AG04449 (cell line): ENCODE measurements at regions not wholly inside any gene's neighbourhood (a gene's known extent, or its start where the extent isn't known, plus 50 kb on each side); places are given as distances from the start of the nearest gene placed in this dataset.
"Not testable (repeated sequence)": the region's sequence is repeated elsewhere in the genome, so short reads cannot be mapped to it uniquely, and the experiment has no call there.

ENCODE experiments used
- CTCF ChIA-PET: fragments of 350-600 bp; formaldehyde crosslinking; extraction: SDS; loops from one replicate; lab custom pipeline; 2021; ENCODE audit warnings: antibody characterized with exemption; lab: Yijun Ruan, JAX
- POLR2A ChIA-PET: fragments of 400-600, 350-600 bp; formaldehyde crosslinking; extraction: SDS; loops from one replicate; lab custom pipeline; 2020; ENCODE audit warnings: antibody characterized with exemption, inconsistent platforms; lab: Yijun Ruan, JAX
- DNase-seq: peaks from one replicate; pipeline ENCODE4 v3.0.0-alpha.2; 2010; ENCODE audit warnings: low read depth, low spot score
- H3K4me3 ChIP-seq: 2 replicates; pipeline ENCODE4 v1.5.1; 2011; ENCODE audit warnings: low read depth, mild to moderate bottlenecking, control low read depth, low read length
- CTCF ChIP-seq: IDR thresholded peaks from one replicate; pipeline ENCODE4 v1.5.1; 2011; ENCODE audit warnings: mild to moderate bottlenecking, moderate library complexity, low read length, control low read depth, inconsistent platforms; ENCODE audit not compliant: insufficient read depth; ENCODE audit errors: missing control alignments

- no peak for DNase-seq
- no peak for TF ChIP-seq CTCF
- ChIA-PET POLR2A (interaction anchor here (0.7 kb wide), 1 partner anchor 21 kb away, joined by 3 read pairs; no protein-coding TSS in a partner anchor), CTCF (no interaction called here)
- H3K4me3 ChIP-seq: no peak overlapping the region
Measured at GRCh38 chr9:38331141-38331540, 61.4 kb upstream of the ALDH1B1 start.

DNA sequence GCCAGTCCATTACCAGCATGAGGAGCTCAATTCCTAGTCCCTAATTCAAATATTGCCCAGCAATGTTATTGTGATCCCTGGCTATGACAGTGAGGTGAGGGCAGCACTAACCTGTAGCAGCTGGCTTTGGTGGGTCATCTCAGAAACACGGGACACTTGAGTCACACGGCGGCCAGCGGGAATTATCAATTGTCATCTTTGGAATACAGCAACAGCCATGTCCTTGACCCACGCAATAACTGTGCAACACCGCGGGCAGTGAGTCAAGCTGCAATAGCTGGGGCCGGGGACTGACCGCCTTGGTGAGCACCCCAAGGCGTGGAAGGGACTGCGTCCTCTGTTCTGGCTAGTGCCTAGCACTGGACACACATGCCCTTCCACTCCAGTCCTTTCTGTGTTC, 62.5 kb upstream of the ALDH1B1 start:
- TF ChIP-seq CTCF: no peak
- ChIA-PET POLR2A (no interaction called here), CTCF (interaction anchor here (0.9 to 1.1 kb wide), 2 partner anchors 10 to 103 kb away, joined by 3 read pairs; no protein-coding TSS in a partner anchor)
- H3K4me3 ChIP-seq: no peak overlapping the region
- no peak for DNase-seq

DNA sequence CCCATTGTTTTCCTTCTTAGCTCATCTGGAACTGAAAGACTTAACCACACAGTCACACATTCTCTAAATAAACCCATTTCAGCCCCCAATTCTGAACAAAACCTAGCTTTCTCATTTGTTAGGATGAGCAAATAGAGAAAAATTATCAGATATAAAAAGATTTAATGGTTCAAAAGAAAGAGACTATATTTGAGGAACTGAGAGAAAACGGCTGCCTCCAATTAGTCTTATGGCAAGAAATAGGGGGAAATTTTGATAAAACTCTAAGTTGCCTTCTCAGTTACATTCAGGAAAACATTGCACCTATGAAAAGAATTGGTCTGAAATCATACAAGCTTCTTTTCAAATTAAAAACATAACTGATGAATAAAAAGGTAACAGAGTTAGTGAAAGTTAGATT, 63.7 kb upstream of the ALDH1B1 start:
- no peak for TF ChIP-seq CTCF
- DNase-seq: no peak
- CTCF ChIA-PET: no interaction called here
- POLR2A ChIA-PET: no interaction called here
- no peak overlapping the region for H3K4me3 ChIP-seq

DNA sequence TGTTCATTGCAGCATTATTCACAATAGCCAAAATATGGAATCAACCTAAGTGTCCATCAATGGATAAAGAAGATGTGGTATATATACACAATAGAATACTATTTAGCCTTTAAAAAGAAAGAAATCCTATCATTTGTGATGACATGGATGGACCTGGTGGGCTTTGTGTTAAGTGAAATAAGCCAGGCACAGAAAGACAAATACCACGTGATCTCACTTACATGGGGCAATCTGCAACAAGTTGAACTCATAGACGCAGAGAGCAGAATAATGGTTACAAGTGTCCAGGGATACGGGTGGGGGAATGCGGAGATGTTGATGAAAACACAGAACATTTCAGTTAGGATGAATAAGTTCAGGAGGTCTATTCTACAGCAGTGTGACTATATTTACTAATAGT, 66.4 kb upstream of the ALDH1B1 start:
- ChIA-PET CTCF (no interaction called here), POLR2A (no interaction called here)

DNA sequence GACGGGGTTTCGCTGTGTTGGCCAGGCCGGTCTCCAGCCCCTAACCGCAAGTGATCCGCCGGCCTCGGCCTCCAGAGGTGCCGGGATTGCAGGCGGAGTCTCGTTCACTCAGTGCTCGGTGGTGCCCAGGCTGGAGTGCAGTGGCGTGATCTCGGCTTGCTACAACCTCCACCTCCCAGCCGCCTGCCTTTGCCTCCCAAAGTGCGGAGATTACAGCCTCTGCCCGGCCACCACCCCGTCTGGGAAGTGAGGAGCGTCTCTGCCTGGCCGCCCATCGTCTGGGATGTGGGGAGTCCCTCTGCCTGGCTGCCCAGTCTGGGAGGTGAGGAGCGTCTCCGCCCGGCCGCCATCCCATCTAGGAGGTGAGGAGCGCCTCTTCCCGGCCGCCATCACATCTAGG, 68.3 kb upstream of the ALDH1B1 start:
- DNase-seq, CTCF ChIA-PET, POLR2A ChIA-PET, H3K4me3 ChIP-seq: not testable (repeated sequence)

More for the DNA sequence above, 66.4 kb upstream of the ALDH1B1 start:
- no peak for DNase-seq
- H3K4me3 ChIP-seq: no peak overlapping the region
- no peak for TF ChIP-seq CTCF

GRCh38 chr9:38322937-38323336, 69.6 kb upstream of the ALDH1B1 start:
- TF ChIP-seq CTCF: no peak
- ChIA-PET CTCF (no interaction called here), POLR2A (no interaction called here)
- H3K4me3 ChIP-seq: no peak overlapping the region
- no peak for DNase-seq

GRCh38 chr9:38319496-38320173, 72.9 kb upstream of the ALDH1B1 start:
- POLR2A ChIA-PET: no interaction called here
- no peak for DNase-seq
- no peak for TF ChIP-seq CTCF
- H3K4me3 ChIP-seq: no peak overlapping the region
- CTCF ChIA-PET: no interaction called here
